ENCODE measurements at regions not wholly inside any gene's neighbourhood (a gene's known extent, or its start where the extent isn't known, plus 50 kb on each side); places are given as distances from the start of the nearest gene placed in this dataset. TPM values are rescaled to one million over a fixed set of nuclear protein-coding genes. Genes with fewer than 3 reads are reported as not detected.
"Not testable (repeated sequence)": the region's sequence is repeated elsewhere in the genome, so short reads cannot be mapped to it uniquely, and the experiment has no call there.

- H3K9ac ChIP-seq (ENCODE audit: low read depth, low read length); H3K4me1 ChIP-seq (ENCODE audit: control insufficient read depth, insufficient read depth, low read length); H3K9me3 ChIP-seq (replicated peaks; ENCODE audit: low read length); H3K4me2 ChIP-seq (ENCODE audit: low read length); H3K36me3 ChIP-seq (ENCODE audit: insufficient read depth, low read length); H3K27me3 ChIP-seq (ENCODE audit: control insufficient read depth, insufficient read depth, low read length); H3K4me3 ChIP-seq (ENCODE audit: low read length): not testable (repeated sequence)
Measured at GRCh38 chr3:75587695-75588094, 76.4 kb upstream of the FRG2C start.

DNA sequence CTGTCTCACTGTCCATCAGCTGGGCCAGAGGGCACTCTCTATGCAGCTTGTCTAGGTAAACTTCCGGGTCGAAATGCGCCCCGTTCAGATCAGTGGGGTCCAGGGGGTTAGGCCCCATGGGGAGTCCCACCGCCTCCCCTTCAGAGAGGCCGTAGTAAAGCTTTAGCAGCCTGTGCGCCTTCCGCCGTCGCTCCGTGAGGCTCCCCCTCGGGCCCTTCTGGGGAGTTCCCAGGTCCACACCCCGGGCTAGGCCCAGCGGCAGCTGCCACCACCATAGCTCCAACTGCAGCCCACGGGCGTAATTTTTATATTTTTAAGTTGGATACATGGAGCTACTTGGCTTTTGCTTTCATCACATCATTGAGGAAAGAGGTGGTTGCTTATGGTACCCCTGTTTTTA, 73.7 kb upstream of the FRG2C start:
- H3K4me1 ChIP-seq (ENCODE audit: control insufficient read depth, insufficient read depth, low read length); H3K4me3 ChIP-seq (ENCODE audit: low read length); H3K9me3 ChIP-seq (replicated peaks; ENCODE audit: low read length); H3K9ac ChIP-seq (ENCODE audit: low read depth, low read length); H3K27me3 ChIP-seq (ENCODE audit: control insufficient read depth, insufficient read depth, low read length); H3K4me2 ChIP-seq (ENCODE audit: low read length); H3K36me3 ChIP-seq (ENCODE audit: insufficient read depth, low read length): not testable (repeated sequence)

- not testable (repeated sequence) for H3K27me3 ChIP-seq (ENCODE audit: control insufficient read depth, insufficient read depth, low read length); H3K4me3 ChIP-seq (ENCODE audit: low read length); H3K9ac ChIP-seq (ENCODE audit: low read depth, low read length); H3K4me1 ChIP-seq (ENCODE audit: control insufficient read depth, insufficient read depth, low read length); H3K4me2 ChIP-seq (ENCODE audit: low read length); H3K36me3 ChIP-seq (ENCODE audit: insufficient read depth, low read length); H3K9me3 ChIP-seq (replicated peaks; ENCODE audit: low read length)
Measured at GRCh38 chr3:75604286-75604934, 59.7 kb upstream of the FRG2C start.

GRCh38 chr3:75607996-75608395, 56.1 kb upstream of the FRG2C start:
- not testable (repeated sequence) for H3K27me3 ChIP-seq (ENCODE audit: control insufficient read depth, insufficient read depth, low read length); H3K4me1 ChIP-seq (ENCODE audit: control insufficient read depth, insufficient read depth, low read length); H3K9me3 ChIP-seq (replicated peaks; ENCODE audit: low read length); H3K4me3 ChIP-seq (ENCODE audit: low read length); H3K4me2 ChIP-seq (ENCODE audit: low read length); H3K36me3 ChIP-seq (ENCODE audit: insufficient read depth, low read length); H3K9ac ChIP-seq (ENCODE audit: low read depth, low read length)

DNA sequence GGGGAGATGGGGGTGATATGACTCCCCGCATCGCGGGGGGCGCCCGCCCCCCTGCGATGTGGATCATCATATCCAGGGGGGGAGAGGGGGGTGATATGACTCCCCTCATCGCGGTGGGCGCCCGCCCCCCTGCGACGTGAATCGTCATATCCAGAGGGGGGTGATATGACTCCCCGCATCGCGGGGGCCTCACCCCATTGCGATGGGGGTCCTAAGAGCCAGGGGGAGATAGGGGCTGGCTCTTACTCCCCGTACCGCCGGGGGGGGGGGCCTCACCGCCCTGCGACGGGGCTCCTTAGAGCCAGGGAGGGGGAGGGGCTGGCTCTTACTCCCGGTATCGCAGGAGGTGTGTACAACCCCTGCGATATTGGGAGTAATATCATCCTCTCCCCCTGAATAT, 54.5 kb upstream of the FRG2C start:
- H3K36me3 ChIP-seq (ENCODE audit: insufficient read depth, low read length); H3K4me1 ChIP-seq (ENCODE audit: control insufficient read depth, insufficient read depth, low read length); H3K9me3 ChIP-seq (replicated peaks; ENCODE audit: low read length); H3K27me3 ChIP-seq (ENCODE audit: control insufficient read depth, insufficient read depth, low read length); H3K4me3 ChIP-seq (ENCODE audit: low read length); H3K9ac ChIP-seq (ENCODE audit: low read depth, low read length); H3K4me2 ChIP-seq (ENCODE audit: low read length): not testable (repeated sequence)

GRCh38 chr3:75610773-75611172, 53.4 kb upstream of the FRG2C start:
- Histone ChIP-seq H3K9ac (ENCODE audit: low read depth, low read length) (no peak overlapping the region), H3K36me3 (ENCODE audit: insufficient read depth, low read length) (no peaks in the 10 kb centered on the region), H3K4me3 (ENCODE audit: low read length) (no peak overlapping the region), H3K4me1 (ENCODE audit: control insufficient read depth, insufficient read depth, low read length) (no peaks in the 10 kb centered on the region), H3K9me3 (replicated peaks; ENCODE audit: low read length) (no peaks in the 10 kb centered on the region), H3K27me3 (ENCODE audit: control insufficient read depth, insufficient read depth, low read length) (no peaks in the 10 kb centered on the region), H3K4me2 (ENCODE audit: low read length) (no peak overlapping the region)

- not testable (repeated sequence) for H3K4me3 ChIP-seq (ENCODE audit: low read length); H3K27me3 ChIP-seq (ENCODE audit: control insufficient read depth, insufficient read depth, low read length); H3K36me3 ChIP-seq (ENCODE audit: insufficient read depth, low read length); H3K4me1 ChIP-seq (ENCODE audit: control insufficient read depth, insufficient read depth, low read length); H3K9me3 ChIP-seq (replicated peaks; ENCODE audit: low read length); H3K9ac ChIP-seq (ENCODE audit: low read depth, low read length); H3K4me2 ChIP-seq (ENCODE audit: low read length)
Measured at GRCh38 chr3:75611724-75612460, 52.2 kb upstream of the FRG2C start.

Small RNA genes in the stretch of these regions (small RNA-seq; reads per million reads assigned to genes)
- gene AC139453.1 (not detected), gene LSP1P2 (not detected), gene MIR4444-2 (not detected), gene RN7SL294P (not detected), gene SNRPCP10 (not detected)

Measured in skeletal muscle satellite cell (primary cell).